Tongue (tissue), 1 donor: ENCODE measurements at regions not wholly inside any gene's neighbourhood (a gene's known extent, or its start where the extent isn't known, plus 50 kb on each side); places are given as distances from the start of the nearest gene placed in this dataset.
"Not testable (repeated sequence)": the region's sequence is repeated elsewhere in the genome, so short reads cannot be mapped to it uniquely, and the experiment has no call there.

Source experiments
- DNase-seq: peaks from one replicate; pipeline ENCODE4 v3.0.0-alpha.2; 2015

DNA sequence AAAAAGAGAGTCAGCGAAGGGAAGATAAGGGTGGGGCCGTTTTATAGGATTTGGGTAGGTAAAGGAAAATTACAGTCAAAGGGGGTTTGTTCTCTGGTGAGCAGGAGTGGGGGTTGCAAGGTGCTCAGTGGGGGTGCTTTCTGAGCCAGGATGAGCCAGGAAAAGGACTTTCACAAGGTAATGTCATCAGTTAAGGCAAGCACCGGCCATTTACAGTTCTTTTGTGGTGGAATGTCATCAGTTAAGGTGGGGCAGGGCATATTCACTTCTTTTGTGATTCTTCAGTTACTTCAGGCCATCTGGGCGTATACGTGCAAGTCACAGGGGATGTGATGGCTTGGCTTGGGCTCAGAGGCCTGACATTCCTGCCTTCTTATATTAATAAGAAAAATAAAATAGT is 118.6 kb downstream of the TLR5 start:
- DNase-seq, result not testable (repeated sequence)

DNA sequence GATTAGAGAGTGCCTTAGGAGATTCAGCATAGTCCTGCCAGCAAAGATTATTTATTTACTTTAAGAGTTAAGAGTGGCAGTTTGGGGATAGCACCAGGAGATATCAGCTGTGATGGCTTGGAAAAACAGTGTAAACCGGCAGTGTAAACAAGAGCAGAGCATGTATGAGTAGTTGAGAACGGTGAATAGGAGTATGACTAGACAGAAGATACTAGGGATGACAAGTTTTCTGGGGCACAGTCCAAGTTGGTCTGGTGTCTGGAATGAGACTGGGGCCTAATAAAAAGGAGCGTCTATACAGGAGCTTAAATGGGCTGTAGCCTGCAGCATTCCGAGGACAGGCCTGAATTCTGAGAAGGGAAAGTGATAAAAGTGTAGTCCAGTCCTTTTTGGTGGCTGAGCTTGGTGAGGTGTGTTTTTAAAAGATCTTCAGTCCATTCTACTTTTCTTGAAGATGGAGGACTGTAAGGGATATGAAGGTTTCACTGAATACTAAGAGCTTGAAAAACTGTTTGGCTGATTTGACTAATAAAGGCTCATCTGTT is 117.8 kb downstream of the TLR5 start:
- DNase-seq, result not testable (repeated sequence)

DNA sequence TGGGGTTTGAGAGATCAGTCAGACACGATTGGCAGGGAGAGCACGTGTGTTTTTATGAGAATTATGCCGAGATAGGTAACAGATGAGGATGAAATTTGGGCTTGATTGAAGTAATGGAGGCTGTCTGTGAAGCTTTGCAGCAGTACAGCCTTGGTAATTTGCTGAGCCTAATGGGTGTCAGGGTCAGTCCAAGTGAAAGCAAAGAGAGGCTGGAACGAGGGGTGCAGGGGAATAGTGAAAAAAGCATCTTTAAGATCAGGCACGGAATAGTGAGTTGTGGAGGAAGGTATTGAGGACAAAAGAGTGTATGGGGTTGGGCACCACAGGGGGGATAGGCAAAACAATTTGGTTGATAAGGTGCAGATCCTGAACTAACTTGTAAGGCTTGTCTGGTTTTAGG is 116.4 kb downstream of the TLR5 start:
- DNase-seq, result not testable (repeated sequence)

DNA sequence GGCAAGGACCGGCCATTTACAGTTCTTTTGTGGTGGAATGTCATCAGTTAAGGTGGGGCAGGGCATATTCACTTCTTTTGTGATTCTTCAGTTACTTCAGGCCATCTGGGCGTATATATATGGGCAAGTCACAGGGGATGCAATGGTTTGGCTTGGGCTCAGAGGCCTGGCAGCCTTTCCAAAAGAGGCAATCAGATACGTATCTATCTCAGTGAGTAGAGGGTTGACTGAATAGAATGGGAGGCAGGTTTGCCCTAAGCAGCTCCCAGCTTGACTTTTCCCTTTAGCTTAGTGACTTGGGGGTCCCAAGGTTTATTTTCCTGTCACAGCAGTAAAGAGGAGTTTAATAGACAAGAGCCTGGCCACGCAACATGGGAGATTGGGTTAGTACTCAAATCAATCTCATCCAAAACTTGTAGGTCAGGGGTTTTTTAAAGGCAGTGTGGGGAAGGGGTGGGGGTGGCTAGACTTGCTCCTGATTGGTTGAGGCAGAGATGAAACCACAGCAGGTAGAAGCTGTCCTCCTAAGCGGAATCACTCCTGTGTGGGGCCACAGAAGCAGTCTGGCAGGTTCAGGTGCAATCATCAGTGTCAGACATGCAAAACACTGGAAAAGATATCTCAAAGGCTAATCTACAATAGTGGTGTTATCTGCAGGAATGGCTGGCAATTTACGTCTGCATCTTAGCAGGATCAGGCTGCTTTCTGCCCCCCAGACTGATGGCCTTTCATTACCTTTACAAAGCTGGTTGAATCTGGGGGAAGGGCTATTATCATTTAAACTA is 112.9 kb downstream of the TLR5 start:
- no peak for DNase-seq

DNA sequence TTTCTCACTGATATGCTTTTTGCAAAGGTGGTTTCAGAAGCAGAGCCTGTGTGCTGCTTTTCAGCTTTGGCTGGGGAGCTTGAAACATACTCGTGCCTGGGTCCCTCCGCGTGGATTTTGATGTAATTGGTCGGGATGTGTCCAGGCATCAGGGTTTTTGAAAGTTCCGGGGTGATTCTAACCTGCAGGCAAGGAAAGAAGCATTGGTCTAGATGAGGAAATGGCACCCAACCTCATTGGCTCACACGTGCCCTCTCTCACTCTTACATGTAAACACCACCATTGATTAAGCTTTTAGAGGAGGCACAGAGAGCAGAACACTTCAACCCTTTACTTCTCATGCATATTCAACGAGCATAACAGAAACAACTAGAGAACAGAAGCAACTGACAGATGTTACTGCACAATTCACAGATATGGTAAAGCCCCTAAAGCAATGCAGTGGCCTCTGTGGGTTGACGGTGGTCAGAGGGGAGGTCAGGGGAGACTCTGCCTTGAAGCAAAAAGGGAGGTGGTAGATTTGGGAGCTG is 112.1 kb downstream of the TLR5 start:
- DNase-seq, result no peak

DNA sequence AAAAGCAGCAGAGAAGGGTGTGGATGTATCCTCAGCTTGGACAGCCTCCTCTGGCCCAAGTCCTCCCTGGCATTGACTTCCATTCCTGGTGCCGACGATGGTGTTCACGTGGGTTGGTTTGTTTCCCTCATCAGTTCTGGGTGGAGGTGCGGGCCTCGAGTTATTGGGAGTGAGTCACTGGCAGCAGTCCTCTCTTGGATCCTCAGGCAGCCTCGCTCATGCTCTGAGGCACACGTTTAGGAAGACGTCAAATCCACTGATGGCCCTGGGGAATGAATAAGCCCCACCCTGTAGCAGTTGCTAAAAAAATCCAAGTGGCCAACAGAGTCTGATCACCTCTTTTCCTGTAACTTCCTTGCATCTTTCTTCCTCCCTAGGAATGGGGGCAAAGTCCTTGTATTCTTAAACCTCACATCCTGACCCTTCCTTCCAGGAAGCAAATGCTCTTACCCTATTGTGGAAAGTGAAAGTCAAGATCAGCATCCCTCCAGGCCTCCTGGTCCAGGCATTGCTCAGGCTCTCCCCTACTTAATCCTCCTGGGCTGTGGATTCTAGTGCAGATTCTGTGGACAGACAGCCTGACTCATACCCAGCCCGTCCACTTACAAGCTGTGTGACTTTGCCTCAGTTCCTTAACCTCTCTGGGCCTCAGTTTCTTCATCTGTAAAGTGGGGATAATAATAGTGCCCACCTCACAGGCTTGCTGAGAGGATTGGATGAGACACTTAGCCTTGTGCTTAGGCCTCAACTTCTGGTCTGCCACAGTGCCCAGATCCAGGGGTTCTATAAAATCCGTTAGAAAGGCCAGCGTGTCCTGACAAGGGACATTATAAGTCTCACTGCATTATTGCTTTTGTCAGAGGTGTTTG is 111.1 kb downstream of the TLR5 start:
- peak; percentile 39 for DNase-seq

DNA sequence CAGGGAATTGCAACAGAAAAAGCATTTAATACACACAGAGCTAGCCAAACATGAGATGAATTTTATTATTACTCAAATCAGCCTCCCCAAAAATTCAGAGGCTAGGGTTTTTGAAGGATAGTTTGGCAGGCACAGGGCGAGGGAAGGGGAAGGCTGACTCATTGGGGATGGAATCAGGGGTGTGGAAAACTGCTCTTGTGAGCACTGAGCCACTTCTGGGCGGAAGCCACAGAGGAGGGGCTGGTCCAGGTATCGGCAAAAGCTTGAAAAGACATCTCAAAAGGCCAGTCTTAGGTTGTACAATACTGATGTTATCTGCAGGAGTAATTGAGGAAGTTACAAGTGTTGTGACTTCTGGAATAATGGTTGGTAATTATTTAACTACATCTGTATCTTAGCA is 109.4 kb downstream of the TLR5 start:
- no peak for DNase-seq

DNA sequence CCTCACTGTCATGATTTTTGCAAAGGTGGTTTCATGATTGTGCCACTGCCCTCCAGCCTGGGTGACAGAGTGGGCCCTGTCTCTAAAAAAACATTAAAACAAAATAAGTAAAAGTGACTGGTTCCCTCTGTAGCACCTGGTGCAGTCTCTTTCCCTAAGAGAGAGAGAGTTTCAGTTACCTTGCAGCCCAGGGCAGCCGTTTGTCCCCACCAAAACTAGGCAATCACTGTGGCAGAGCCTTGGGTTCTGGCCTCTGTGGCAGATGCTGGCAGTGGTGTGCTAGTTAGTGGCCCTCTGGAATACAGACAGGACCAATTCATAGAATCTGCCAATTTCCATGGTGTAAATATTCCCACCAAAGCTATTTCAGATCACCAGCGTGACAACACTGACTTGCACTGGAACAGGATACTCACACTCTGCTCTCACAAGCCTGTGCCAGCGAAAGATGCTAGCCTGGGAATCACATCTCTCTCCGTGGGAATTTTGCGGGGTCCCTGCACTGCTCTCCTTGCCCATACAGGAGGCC is 108.7 kb downstream of the TLR5 start:
- DNase-seq, result no peak

DNA sequence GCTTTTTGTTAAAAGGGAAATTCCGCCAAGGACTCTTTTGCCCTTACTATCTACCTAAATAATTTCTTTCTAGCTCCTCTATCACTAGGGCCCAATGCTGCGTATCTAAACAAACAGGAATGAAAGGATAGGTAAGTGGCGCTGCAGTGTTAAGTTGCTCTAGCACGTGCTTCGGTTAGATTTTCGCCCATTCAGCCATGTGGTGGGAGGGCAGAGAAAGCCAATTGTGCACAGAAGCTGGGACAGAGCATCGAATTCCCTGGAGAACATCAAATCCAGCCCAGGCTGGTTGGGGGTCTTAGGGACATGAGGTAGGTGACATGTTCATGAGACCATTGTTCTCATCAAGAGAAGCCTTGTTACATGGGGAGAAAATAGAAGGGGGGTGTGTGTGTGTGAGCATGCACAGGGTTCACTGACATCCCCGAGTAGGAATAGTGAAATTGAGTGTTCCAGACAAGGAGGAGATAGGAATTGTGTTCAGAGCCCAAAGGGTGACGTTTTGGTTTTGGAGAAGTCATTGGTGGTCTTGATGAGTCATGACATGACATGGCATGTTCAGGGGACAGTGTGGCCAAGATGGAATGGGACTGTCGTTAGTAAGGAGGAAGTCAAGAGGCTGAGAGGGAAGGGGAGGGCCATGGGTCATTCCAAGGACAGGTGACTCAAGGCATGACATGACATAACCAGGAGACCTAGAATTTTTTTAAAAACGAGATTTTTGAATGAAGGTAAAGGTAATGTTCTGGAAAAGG is 107.1 kb downstream of the TLR5 start:
- DNase-seq, result no peak

DNA sequence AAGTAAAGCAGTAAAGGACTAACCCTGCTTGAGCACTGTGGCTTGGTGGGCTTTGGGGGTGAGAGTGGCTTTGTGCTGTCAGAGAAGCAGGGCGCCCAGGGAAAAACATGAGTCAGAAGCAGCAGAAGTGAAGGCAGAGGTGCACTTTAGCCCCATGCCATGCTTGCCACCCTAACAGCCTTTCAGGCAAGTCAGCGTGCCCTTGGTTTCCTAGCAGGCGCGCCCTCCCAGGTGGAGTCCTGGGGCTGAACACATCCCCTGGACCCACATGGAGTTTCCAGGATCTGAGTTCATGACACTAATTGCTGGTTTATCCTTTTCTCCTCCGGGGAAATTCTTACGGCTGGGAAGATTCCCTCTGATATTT is 106.6 kb downstream of the TLR5 start:
- DNase-seq, result no peak

DNA sequence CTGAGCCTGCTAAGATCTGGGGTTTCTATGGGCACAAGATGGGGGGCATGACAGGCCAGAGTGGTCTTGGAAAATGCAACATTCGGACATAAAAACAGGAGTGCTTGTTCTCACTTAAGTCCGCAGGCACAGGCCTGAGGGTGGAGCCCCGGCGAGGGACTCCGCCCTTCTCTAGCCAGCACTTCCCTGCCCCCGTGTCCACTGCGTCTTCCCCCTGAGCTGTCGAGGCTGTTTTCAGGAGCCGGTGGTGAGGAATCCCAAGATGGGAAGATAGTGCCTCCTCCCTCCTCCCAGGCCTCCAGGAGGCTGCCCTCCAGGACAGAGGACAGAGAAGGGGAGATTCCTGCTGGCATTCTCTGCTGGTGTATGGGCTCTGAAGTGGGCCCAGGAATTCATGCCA is 105.2 kb downstream of the TLR5 start:
- DNase-seq, result no peak

DNA sequence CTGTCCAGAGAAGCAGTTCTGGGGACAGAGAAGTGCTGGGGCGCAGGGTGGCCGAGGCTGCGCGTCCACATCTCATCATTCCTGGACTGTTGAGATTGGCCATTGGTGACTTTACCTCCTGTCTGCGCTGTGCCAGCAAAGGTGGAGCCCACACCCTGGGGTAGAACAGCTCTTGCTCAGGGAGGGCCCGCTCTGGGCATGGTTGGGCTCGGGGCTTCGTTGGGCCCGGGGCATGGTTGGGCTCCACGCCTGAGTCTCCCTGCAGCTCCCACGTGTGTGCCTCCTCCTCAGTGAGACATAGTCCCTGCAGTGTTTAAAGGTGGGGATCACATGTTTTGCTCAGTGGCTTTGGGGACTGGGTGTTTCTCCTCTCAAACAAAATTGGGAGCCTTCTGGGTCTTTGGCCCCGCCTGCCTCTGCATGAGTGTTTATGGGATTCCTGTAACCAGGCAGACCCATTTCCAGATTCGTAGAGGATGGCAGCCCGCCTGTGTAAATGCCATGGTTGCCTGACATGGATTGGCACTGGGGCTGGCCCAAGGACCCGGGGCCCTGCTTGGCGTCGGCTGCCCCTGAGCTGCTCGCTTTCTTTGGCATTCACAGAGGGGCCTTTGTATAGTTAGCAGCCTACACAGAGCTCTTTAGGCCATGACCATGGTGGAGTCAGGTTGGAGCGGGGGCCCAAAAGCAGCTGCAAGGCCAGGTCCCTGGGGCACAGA is 104.6 kb downstream of the TLR5 start:
- peak; percentile 48 for DNase-seq

DNA sequence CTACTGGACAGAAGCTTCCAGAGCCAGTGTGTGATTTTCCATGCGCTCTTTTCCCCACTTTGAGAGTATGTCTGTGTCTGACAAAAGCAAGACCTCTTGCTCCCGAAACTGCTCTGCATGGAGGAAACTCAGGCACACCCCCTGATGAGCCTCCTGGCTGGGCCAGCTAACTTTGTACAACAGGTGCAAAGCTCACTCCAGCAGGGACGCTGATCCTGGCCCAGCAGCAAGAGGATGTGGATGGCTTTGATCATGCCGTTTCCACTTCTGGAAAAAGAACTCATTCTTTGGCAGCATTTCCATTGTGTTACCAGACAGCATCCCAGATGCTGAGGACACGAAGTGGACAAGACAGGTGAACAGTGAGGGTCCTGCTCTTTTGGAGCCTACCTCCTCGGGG is 103.1 kb downstream of the TLR5 start:
- DNase-seq, result peak; percentile 75

DNA sequence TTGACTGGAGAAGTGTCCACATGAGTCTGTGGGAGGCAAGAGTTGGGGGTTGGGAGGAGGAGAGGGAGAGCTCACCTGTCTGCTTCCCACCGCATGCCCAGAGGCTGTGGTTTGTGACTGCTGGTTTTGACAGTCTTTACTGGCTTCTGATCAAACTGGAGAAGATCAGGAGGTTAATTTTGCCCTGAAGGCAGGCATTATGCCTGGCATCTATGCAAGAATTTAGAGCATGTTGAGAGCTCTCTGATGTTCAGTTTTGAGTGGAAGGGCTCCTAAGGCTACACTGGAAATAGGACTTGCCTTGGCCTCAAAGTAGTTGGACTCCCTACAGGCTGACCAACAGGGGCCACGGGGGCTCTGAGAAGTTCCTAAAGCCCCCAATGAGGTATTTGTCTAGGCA is 101.6 kb downstream of the TLR5 start:
- DNase-seq, result peak; percentile 43

DNA sequence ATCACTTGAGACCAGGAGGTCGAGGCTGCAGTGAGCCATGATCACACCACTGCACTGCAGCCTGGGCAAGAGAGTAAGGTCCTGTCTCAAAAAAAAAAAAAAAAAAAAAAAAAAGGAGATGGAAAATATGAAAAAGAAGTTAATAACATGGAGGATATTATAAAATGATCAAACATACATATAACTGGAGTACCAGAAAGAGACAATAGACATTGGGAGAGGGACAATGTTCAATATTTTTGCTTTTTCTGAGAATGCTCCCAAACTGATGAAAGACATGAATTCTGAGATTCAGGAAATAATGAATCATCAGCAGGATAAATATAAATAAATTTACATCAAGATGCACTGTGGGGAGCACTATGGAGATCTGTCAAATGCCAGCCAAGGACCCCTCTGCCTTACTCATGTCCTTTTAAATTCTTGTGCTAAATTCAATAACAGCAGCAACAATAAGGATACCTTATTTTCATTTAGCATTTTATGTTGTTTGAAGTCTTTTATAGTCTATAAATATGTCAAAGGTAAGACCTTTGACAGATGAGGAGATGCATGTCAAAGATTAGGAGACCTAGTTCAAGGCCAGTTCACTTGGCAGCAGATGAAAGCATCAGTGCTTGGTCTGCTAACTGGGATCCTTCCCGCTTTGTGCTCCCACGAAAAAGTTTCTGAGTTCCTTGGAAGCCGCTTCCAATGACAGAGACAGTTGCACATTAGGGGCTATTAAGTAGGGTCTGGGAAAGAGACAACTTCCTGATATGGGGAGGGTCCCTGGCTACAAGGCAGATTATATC is 97.7 kb downstream of the TLR5 start:
- no peak for DNase-seq

DNA sequence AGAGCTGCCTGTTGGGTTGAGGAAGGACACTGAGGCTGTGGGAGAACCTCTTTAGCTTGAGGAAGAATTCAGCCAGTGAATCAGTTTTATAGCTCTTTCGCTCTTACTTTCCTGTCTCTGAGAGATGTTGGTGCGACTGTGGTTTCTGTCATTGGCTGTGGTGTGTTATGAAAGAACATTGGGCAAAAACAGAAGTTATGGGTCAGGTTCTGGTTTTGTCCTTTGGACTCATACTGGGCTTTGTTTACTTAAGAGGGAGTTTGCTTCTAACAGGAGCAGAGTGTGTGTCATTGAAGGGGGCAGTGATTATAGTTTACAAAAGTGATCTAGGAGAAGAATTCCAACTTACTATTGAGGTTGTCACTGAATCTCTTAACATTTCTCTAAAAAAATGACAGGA is 97.0 kb downstream of the TLR5 start:
- DNase-seq, result no peak

DNA sequence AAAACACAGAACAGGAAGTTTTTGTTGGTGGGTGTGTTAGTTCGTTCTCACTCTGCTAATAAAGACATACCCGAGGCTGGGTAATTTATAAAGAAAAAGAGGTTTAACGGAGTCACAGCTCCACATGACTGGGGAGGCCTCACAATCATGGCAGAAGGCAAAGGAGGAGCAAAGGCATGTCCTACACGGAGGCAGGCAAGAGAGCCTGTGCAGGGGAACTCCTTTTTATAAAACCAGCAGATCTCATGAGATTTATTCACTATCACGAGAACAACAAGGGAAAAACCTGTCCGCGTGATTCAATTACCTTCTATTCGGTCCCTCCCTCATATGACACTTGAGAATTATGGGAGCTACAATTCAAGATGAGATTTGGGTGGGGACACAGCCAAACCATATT is 96.6 kb downstream of the TLR5 start:
- DNase-seq, result not testable (repeated sequence)

DNA sequence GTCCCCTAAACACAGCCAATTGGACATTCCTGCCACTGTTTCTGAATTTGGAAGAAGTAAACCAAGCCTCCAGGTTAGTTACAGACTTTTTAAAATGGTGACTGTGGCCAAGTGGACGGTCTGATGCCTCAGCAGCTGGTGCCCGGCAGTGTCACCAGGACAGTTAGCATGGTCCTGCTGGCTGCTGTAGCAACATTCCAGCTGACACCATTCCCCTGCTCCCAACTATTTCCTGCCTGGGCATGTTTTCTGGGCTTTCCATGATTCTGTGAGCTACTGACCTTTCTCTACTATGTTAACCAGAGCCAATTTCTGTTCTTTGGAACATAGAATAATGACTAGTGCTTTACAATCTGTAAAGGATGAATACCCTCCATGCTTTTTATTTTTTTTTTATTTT is 95.0 kb downstream of the TLR5 start:
- no peak for DNase-seq

DNA sequence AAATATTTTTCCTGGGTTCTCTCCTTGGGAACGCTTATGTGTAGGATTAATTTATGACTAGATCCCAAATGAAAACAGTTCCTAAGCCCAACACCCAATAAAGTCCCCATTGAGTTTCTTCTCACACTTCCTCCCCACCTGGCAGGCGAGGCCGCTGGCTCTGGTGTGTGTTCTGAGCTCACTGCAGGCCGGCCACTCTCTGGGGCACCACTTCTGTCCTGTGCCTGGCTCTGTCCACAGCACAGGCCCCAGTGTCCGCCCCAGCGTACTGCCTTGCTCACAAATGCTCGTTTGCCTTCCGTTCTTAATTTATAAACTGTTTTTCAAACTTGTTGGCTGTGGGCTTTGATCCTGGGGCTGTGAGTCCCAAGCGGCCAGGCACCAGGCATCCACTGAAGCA is 90.6 kb downstream of the TLR5 start:
- no peak for DNase-seq

DNA sequence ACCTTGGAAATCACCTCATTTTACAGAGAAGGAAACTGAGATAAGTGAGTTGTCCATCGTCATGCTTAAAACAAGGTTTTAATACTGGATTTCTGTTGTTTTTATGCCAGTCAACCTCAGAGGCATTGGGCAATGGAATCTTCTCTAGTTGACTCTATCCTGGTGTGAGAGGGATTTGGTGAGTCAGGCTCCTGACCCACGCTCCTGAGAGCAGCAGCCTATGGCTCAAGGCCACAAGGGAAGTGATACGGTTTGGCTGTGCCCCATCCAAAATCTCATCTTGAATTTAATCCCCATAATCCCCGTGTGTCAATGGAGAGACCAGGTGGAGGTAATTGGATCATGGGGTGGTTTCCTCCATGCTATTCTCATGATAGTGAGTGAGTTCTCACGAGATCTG is 90.1 kb downstream of the TLR5 start:
- no peak for DNase-seq

DNA sequence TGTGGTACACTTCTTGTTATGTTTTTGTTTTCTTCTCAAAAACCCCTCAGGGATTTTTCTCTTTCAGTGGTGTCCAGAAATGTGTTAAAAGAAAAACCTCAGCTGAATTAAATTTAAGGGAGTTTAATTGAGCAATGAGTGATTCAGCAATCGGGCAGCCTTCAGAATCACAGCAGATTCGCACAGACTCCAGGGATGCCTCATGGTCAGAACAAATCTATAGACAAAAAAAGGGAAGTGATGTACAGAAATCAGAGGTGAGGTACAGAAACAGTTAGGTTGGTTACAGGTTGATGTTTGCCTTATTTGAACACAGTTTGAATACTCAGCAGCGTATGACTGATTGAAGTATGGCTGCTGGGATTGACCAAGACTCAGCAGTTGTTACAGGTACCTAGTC is 86.2 kb downstream of the TLR5 start:
- no peak for DNase-seq
